ENCODE measurements at regions not wholly inside any gene's neighbourhood (a gene's known extent, or its start where the extent isn't known, plus 50 kb on each side); places are given as distances from the start of the nearest gene placed in this dataset.

DNA sequence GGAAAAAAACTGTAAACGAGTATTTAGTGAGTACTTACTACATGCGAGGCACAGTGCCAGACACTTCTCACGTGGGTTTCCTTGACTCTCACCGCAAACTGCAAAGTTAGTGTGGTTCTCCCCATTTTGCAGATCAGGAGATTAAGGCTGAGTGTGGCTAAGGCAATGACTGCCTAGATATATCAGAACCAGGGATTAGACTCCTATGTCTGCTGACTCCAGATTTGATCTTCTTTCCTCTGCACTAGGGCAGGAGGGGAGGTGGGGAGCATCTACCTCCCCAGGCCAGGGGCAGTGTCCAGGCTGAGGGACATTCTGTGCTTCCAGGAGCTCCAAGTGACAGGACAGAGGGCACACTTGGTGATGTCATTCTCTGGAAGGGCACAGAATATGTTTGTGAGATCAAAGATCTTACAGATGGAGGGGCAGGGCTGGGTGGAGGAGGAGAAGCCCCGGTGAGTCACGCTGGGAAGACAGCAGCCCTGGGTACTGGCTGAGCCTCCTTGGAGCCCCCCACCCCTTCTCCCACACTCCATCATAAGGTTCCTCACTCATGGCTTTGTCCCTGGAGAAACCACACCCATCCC is 92.4 kb downstream of the RHOB start (continued):
- TF ChIP-seq, protein P1, sequence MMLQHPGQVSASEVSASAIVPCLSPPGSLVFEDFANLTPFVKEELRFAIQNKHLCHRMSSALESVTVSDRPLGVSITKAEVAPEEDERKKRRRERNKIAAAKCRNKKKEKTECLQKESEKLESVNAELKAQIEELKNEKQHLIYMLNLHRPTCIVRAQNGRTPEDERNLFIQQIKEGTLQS (IDR thresholded peaks at IDR 0.05): peak; percentile 81
- TF ChIP-seq, protein P1 (CRISPR knock-in tag; conservative IDR thresholded peaks at IDR 0.05): no peak
- peak; percentile 46; the same call in 1 of the 2 replicates for TF ChIP-seq HDGF (IDR thresholded peaks at IDR 0.05)
- no peak for TF ChIP-seq MECOM (CRISPR knock-in tag; IDR thresholded peaks at IDR 0.05)
- TF ChIP-seq ATF1 (CRISPR knock-in tag; IDR thresholded peaks at IDR 0.05): no peak
- TF ChIP-seq ATF1 (tag; IDR thresholded peaks at IDR 0.05): 0 out of 2 replicates have a peak, but pooled peaks have one; percentile 19
- TF ChIP-seq CBFA2T3 (IDR thresholded peaks at IDR 0.05): peak; percentile 35

DNA sequence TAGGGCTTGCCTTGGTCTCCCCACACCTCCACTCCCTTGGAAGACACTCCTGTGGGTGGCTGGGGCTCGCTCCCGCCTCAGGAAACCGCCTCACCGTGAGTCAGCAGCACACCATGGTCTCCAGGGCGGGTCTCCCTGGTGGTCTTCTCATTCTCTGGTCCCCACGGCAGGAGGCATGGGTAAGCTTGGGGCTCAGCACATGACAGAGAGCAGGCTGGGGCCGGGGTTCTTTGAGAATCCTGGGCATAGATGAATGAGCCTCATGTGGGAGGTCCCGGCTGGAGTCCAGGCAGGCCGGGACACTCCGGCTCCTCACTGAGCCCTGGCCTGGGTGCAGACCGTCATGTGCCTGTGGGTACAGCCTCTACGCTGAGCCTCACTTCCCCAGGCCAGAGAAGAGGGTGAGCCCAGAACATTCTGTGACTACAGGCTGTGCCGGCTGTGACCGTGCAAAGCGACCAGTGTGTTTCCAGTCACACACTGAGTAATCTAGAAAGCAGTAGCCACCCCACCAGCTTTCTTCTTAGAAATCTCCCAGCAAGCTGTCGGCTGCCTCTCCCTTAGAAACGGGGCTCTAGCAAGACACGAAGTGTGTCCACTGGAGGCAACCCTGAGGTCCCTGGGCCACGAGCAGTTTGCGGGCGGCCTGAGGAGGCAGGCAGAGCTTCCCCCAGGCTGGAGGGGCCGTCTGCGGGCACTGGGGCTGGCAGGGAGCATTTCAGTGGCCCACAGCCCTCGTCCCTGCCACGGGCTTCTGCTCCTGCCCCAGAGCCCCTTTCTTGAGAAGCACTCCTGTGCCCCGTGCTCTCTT is 93.1 kb downstream of the RHOB start:
- Histone ChIP-seq H3K36me3 (ENCODE audit: control insufficient read depth, insufficient read depth, low read length) (no peaks in the 10 kb centered on the region), H3K9me3 (replicated peaks; ENCODE audit: control insufficient read depth, insufficient read depth, low read depth, low read length) (no peaks in the 10 kb centered on the region), H3K4me1 (replicated peaks in 1 of 2; ENCODE audit: control insufficient read depth in 2 of 2, insufficient read depth in 2 of 2, low read length in 2 of 2) (peaks cover 17 to 22% of the 10 kb centered on the region in 2 experiments; a peak in 4 of 5 replicates), H3K27me3 (ENCODE audit: control insufficient read depth in 2 of 2, insufficient read depth in 2 of 2, low read length in 2 of 2) (peaks cover 7 to 36% of the 10 kb centered on the region in 2 experiments; a peak in 4 of 5 replicates), H3K9ac (ENCODE audit: insufficient read depth in 1 of 2, low read depth in 2 of 2, low read length in 2 of 2) (peak overlapping the region; percentile 24 to 76; a peak in 3 of 4 replicates), H2AFZ (ENCODE audit: low read depth, low read length) (peak overlapping the region; percentile 75), H3K9me1 (ENCODE audit: control insufficient read depth, insufficient read depth, low read length) (no peaks in the 10 kb centered on the region), H3K79me2 (ENCODE audit: control insufficient read depth, insufficient read depth, low read length) (no peaks in the 10 kb centered on the region), H4K20me1 (replicated peaks; ENCODE audit: control insufficient read depth, insufficient read depth, low read length) (no peaks in the 10 kb centered on the region; the same call in 1 of the 2 replicates), H3K4me2 (ENCODE audit: insufficient read depth, low read length) (no peak overlapping the region; the same call in 1 of the 2 replicates), H3K4me3 (no peak overlapping the region), H3K27ac (ENCODE audit: extremely low read depth, low read depth, low read length) (no peak overlapping the region)
- WGBS (ENCODE audit: insufficient coverage, low coverage, missing lambda C conversion rate): 38% methylated on average over 26 of the region's 26 CpGs
- DNase-seq (ENCODE audit: extremely low read depth in 1 of 4, low spot score in 3 of 4) (peak in 3 of 4 experiments; percentile 22 to 41 (median 27)), FAIRE-seq (peak; percentile 69), ATAC-seq (peak; percentile 65)
- POLR2A ChIA-PET: no interaction called here
- CTCF ChIA-PET (ENCODE audit: low intra/inter-chr PET ratio): no interaction called here
- in situ Hi-C loops (cut with MboI) (no loop called here), intact Hi-C loops (cut with micrococcal nuclease) (no loop called here)
- BruUV-seq (replicated peaks): no TSS peak
- TF ChIP-seq MTA1 (IDR thresholded peaks at IDR 0.05; ENCODE audit: borderline replicate concordance) (no peak), HDGF (IDR thresholded peaks at IDR 0.05) (no peak), U2AF1 (optimal IDR thresholded peaks at IDR 0.05; ENCODE audit: low read depth, low read length) (no peak), ATF1 (CRISPR knock-in tag; IDR thresholded peaks at IDR 0.05) (no peak), ATF1 (tag; IDR thresholded peaks at IDR 0.05) (no peak), BDP1 (IDR thresholded peaks at IDR 0.05; ENCODE audit: insufficient read depth, insufficient read length) (no peak)
- TF ChIP-seq, protein P2, sequence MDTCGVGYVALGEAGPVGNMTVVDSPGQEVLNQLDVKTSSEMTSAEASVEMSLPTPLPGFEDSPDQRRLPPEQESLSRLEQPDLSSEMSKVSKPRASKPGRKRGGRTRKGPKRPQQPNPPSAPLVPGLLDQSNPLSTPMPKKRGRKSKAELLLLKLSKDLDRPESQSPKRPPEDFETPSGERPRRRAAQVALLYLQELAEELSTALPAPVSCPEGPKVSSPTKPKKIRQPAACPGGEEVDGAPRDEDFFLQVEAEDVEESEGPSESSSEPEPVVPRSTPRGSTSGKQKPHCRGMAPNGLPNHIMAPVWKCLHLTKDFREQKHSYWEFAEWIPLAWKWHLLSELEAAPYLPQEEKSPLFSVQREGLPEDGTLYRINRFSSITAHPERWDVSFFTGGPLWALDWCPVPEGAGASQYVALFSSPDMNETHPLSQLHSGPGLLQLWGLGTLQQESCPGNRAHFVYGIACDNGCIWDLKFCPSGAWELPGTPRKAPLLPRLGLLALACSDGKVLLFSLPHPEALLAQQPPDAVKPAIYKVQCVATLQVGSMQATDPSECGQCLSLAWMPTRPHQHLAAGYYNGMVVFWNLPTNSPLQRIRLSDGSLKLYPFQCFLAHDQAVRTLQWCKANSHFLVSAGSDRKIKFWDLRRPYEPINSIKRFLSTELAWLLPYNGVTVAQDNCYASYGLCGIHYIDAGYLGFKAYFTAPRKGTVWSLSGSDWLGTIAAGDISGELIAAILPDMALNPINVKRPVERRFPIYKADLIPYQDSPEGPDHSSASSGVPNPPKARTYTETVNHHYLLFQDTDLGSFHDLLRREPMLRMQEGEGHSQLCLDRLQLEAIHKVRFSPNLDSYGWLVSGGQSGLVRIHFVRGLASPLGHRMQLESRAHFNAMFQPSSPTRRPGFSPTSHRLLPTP (IDR thresholded peaks at IDR 0.05; ENCODE audit: borderline replicate concordance, extremely low read depth, insufficient read length): no peak
- TF ChIP-seq, protein P3, sequence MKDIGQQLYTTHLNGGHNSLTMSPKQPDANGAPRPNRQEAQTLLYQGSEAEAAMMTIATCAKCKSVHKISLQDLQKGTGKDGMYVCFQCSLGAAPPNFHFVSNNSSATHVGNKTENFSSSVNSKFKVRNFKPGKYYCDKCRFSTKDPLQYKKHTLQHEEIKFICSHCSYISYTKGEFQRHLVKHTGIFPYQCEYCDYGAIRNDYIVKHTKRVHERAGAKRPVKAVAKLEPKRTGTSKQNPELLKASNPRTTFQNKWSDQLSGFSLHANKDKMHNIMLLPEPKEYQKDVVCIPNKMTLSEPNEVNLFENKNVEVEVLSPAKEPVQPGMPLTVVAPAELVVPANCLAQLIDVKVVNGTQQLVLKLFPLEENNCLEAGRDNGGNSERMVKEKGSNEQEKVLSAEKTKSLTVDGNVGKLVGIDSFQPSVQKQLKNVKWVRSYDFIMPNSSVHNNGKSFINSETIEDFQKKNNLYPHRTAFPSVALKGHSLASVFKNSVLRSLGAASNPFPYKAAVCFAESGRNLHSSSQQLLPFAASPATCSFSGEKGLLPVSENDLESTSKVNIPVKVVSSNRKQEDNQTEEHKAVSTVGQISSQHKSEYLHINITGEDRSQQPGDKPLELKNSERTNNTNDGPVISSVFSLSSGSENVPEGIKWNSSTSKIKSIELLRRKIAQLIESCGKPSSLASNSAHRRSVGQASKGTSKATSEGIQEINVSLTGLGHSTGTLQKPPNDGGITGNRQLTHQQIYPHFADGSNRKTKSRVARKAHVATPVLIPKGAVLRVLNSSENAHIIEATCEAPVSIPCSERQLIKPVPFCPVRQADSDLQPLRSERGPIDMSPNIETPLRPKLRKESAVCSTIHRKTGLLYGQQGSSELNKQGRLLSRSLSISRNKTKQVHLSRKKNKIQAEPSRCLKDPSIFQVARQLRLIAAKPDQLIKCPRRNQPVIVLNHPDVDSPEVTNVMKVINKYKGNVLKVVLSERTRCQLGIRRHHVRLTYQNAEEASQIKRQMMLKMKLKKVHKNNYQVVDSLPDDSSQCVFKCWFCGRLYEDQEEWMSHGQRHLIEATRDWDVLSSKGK (CRISPR knock-in tag; IDR thresholded peaks at IDR 0.05): no peak
